ENCODE measurements at regions not wholly inside any gene's neighbourhood (a gene's known extent, or its start where the extent isn't known, plus 50 kb on each side); places are given as distances from the start of the nearest gene placed in this dataset.

- no peak for DNase-seq (ENCODE audit: insufficient read length, low spot score)
- FAIRE-seq, result no peak
- TF ChIP-seq POLR2A (IDR thresholded peaks at IDR 0.05; ENCODE audit: low read depth, low read length) (no peak), POU2F2 (IDR thresholded peaks at IDR 0.05; ENCODE audit: low read depth, low read length) (no peak), SPI1 (IDR thresholded peaks at IDR 0.05; ENCODE audit: low read depth, low read length) (no peak), TAF1 (IDR thresholded peaks at IDR 0.05; ENCODE audit: low read depth, low read length) (no peak), PAX5 (IDR thresholded peaks at IDR 0.05; ENCODE audit: insufficient read depth, low read length, severe bottlenecking) (no peak), POLR2AphosphoS5 (IDR thresholded peaks at IDR 0.05; ENCODE audit: low read depth, low read length) (no peak)
Observed at GRCh38 chr4:1501754-1502500, 95.7 kb upstream of the NKX1-1 start.

- DNase-seq (ENCODE audit: insufficient read length, low spot score) (no peak), FAIRE-seq (no peak)
- TF ChIP-seq POU2F2 (IDR thresholded peaks at IDR 0.05; ENCODE audit: low read depth, low read length), result no peak
- no peak for TF ChIP-seq PAX5 (IDR thresholded peaks at IDR 0.05; ENCODE audit: insufficient read depth, low read length, severe bottlenecking)
- no peak for TF ChIP-seq POLR2AphosphoS5 (IDR thresholded peaks at IDR 0.05; ENCODE audit: low read depth, low read length)
- TF ChIP-seq TAF1 (IDR thresholded peaks at IDR 0.05; ENCODE audit: low read depth, low read length), result no peak
- TF ChIP-seq SPI1 (IDR thresholded peaks at IDR 0.05; ENCODE audit: low read depth, low read length), result no peak
- no peak for TF ChIP-seq POLR2A (IDR thresholded peaks at IDR 0.05; ENCODE audit: low read depth, low read length)
Observed at GRCh38 chr4:1500966-1501753, 94.9 kb upstream of the NKX1-1 start.

- TF ChIP-seq TAF1 (IDR thresholded peaks at IDR 0.05; ENCODE audit: low read depth, low read length), result no peak
- no peak for TF ChIP-seq POLR2AphosphoS5 (IDR thresholded peaks at IDR 0.05; ENCODE audit: low read depth, low read length)
- TF ChIP-seq SPI1 (IDR thresholded peaks at IDR 0.05; ENCODE audit: low read depth, low read length), result no peak
- no peak for TF ChIP-seq PAX5 (IDR thresholded peaks at IDR 0.05; ENCODE audit: insufficient read depth, low read length, severe bottlenecking)
- TF ChIP-seq POU2F2 (IDR thresholded peaks at IDR 0.05; ENCODE audit: low read depth, low read length), result no peak
- no peak for TF ChIP-seq POLR2A (IDR thresholded peaks at IDR 0.05; ENCODE audit: low read depth, low read length)
- FAIRE-seq, result no peak
Observed at GRCh38 chr4:1500231-1500965, 94.2 kb upstream of the NKX1-1 start.

GRCh38 chr4:1499465-1499864, 93.2 kb upstream of the NKX1-1 start:
- DNase-seq (ENCODE audit: insufficient read length, low spot score) (no peak), FAIRE-seq (no peak)
- TF ChIP-seq PAX5 (IDR thresholded peaks at IDR 0.05; ENCODE audit: insufficient read depth, low read length, severe bottlenecking) (no peak), POLR2A (IDR thresholded peaks at IDR 0.05; ENCODE audit: low read depth, low read length) (no peak), POLR2AphosphoS5 (IDR thresholded peaks at IDR 0.05; ENCODE audit: low read depth, low read length) (no peak), TAF1 (IDR thresholded peaks at IDR 0.05; ENCODE audit: low read depth, low read length) (no peak)

More at GRCh38 chr4:1500231-1500965, 94.2 kb upstream of the NKX1-1 start:
- no peak for DNase-seq (ENCODE audit: insufficient read length, low spot score)

- peak; percentile 54 for FAIRE-seq
- TF ChIP-seq PAX5 (IDR thresholded peaks at IDR 0.05; ENCODE audit: insufficient read depth, low read length, severe bottlenecking) (no peak), SPI1 (IDR thresholded peaks at IDR 0.05; ENCODE audit: low read depth, low read length) (no peak), TAF1 (IDR thresholded peaks at IDR 0.05; ENCODE audit: low read depth, low read length) (no peak), POLR2AphosphoS5 (IDR thresholded peaks at IDR 0.05; ENCODE audit: low read depth, low read length) (no peak)
- no peak for DNase-seq (ENCODE audit: insufficient read length, low spot score)
Observed at GRCh38 chr4:1497189-1497801, 91.1 kb upstream of the NKX1-1 start.

- FAIRE-seq (no peak), DNase-seq (ENCODE audit: insufficient read length, low spot score) (no peak)
- TF ChIP-seq SPI1 (IDR thresholded peaks at IDR 0.05; ENCODE audit: low read depth, low read length) (no peak), PAX5 (IDR thresholded peaks at IDR 0.05; ENCODE audit: insufficient read depth, low read length, severe bottlenecking) (no peak), POLR2AphosphoS5 (IDR thresholded peaks at IDR 0.05; ENCODE audit: low read depth, low read length) (no peak), POU2F2 (IDR thresholded peaks at IDR 0.05; ENCODE audit: low read depth, low read length) (no peak), TAF1 (IDR thresholded peaks at IDR 0.05; ENCODE audit: low read depth, low read length) (no peak), POLR2A (IDR thresholded peaks at IDR 0.05; ENCODE audit: low read depth, low read length) (no peak)
Observed at GRCh38 chr4:1496116-1496642, 89.9 kb upstream of the NKX1-1 start.

GRCh38 chr4:1495416-1496115, 89.3 kb upstream of the NKX1-1 start:
- FAIRE-seq, result no peak
- DNase-seq (ENCODE audit: insufficient read length, low spot score), result no peak
- TF ChIP-seq PAX5 (IDR thresholded peaks at IDR 0.05; ENCODE audit: insufficient read depth, low read length, severe bottlenecking) (no peak), POLR2AphosphoS5 (IDR thresholded peaks at IDR 0.05; ENCODE audit: low read depth, low read length) (no peak), SPI1 (IDR thresholded peaks at IDR 0.05; ENCODE audit: low read depth, low read length) (no peak), TAF1 (IDR thresholded peaks at IDR 0.05; ENCODE audit: low read depth, low read length) (no peak), POLR2A (IDR thresholded peaks at IDR 0.05; ENCODE audit: low read depth, low read length) (no peak), POU2F2 (IDR thresholded peaks at IDR 0.05; ENCODE audit: low read depth, low read length) (no peak)

Data from GM12891 (cell line).